MCF 10A (cell line): ENCODE measurements at regions not wholly inside any gene's neighbourhood (a gene's known extent, or its start where the extent isn't known, plus 50 kb on each side); places are given as distances from the start of the nearest gene placed in this dataset.

Experiments
- BruUV-seq: library from RNA; stranded (reverse); fragments of 400-500 nt; replicated peaks from 2 replicates; lab custom pipeline; 2021; lab: Mats Ljungman, UMichigan
- CTCF ChIA-PET: fragments of 300-600 bp; sonication (Branson Sonifier 250); formaldehyde crosslinking; extraction: SDS; loops from one replicate; lab custom pipeline; 2021; ENCODE audit warnings: antibody characterized with exemption, inconsistent platforms; lab: Yijun Ruan, JAX
- POLR2A ChIA-PET: fragments of 300-600, 350-650 bp; sonication (Branson Sonifier 250); formaldehyde crosslinking; extraction: SDS; loops from one replicate; lab custom pipeline; 2020; ENCODE audit warnings: antibody characterized with exemption, inconsistent platforms; lab: Yijun Ruan, JAX
- DNase-seq: peaks from one replicate; pipeline ENCODE4 v3.0.0-alpha.2; 2018; ENCODE audit not compliant: unreplicated experiment
- H3K27ac Mint-ChIP-seq: one replicate; pipeline ENCODE4 v1.8.0; 2022; ENCODE audit warnings: mild to moderate bottlenecking, low read depth, mixed read lengths; ENCODE audit not compliant: unreplicated experiment
- H3K27me3 Mint-ChIP-seq: one replicate; pipeline ENCODE4 v1.8.0; 2022; ENCODE audit warnings: mixed read lengths; ENCODE audit not compliant: insufficient read depth, unreplicated experiment
- H3K36me3 Mint-ChIP-seq: one replicate; pipeline ENCODE4 v1.8.0; 2022; ENCODE audit warnings: mild to moderate bottlenecking, moderate library complexity, mixed read lengths; ENCODE audit not compliant: insufficient read depth, unreplicated experiment
- H3K4me1 Mint-ChIP-seq: one replicate; pipeline ENCODE4 v1.8.0; 2022; ENCODE audit warnings: mixed read lengths; ENCODE audit not compliant: insufficient read depth, unreplicated experiment
- H3K4me3 Mint-ChIP-seq: one replicate; pipeline ENCODE4 v1.8.0; 2022; ENCODE audit warnings: mild to moderate bottlenecking, moderate library complexity, mixed read lengths; ENCODE audit not compliant: unreplicated experiment
- H3K9me3 Mint-ChIP-seq: one replicate; pipeline ENCODE4 v1.8.0; 2022; ENCODE audit warnings: mixed read lengths; ENCODE audit not compliant: unreplicated experiment
- intact Hi-C: fragments of 100-400 bp; cut with micrococcal nuclease; formaldehyde crosslinking; loops from 2 replicates; pipeline ENCODE4 v1.14.1; 2022
- TF ChIP-seq, protein P1 (sequence below): fragments of 200-600 bp; IDR thresholded peaks from one replicate; pipeline ENCODE4 v1.8.0; 2022; ENCODE audit warnings: antibody characterized with exemption, mild to moderate bottlenecking; ENCODE audit not compliant: unreplicated experiment

DNA sequence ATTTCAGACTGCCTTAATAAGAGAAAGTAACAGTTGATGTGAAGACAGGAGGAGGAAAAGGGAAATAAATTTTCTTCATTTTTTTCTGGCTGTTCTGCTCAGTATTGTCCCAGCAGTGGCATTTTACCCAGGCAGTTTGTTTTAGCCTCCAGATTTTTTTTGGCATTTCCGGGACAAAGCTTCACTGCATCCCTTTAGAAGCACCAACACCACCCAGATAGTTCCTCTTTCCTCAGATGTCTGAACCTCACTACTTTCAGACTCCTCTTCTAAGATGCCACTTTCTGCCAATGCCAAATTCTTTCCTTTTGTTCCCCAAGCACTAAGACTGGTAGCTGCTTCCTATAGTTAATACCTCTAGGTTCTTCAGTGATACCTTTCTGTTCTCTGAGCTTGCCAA is 480.1 kb upstream of the SLC10A2 start:
- POLR2A ChIA-PET, result no interaction called here
- no peak overlapping the region for H3K27ac Mint-ChIP-seq
- peaks cover 47% of the 10 kb centered on the region for H3K9me3 Mint-ChIP-seq
- no peak overlapping the region for H3K4me3 Mint-ChIP-seq
- intact Hi-C loops, result no loop called here
- CTCF ChIA-PET, result interaction anchor here (0.5 to 0.6 kb wide), 3 partner anchors 13 to 269 kb away, joined by 3 to 5 read pairs (median 3); no protein-coding TSS in a partner anchor
- BruUV-seq, result no TSS peak
- TF ChIP-seq, protein P1, sequence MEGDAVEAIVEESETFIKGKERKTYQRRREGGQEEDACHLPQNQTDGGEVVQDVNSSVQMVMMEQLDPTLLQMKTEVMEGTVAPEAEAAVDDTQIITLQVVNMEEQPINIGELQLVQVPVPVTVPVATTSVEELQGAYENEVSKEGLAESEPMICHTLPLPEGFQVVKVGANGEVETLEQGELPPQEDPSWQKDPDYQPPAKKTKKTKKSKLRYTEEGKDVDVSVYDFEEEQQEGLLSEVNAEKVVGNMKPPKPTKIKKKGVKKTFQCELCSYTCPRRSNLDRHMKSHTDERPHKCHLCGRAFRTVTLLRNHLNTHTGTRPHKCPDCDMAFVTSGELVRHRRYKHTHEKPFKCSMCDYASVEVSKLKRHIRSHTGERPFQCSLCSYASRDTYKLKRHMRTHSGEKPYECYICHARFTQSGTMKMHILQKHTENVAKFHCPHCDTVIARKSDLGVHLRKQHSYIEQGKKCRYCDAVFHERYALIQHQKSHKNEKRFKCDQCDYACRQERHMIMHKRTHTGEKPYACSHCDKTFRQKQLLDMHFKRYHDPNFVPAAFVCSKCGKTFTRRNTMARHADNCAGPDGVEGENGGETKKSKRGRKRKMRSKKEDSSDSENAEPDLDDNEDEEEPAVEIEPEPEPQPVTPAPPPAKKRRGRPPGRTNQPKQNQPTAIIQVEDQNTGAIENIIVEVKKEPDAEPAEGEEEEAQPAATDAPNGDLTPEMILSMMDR, result no peak
- H3K4me1 Mint-ChIP-seq, result peaks cover 6% of the 10 kb centered on the region
- H3K27me3 Mint-ChIP-seq, result no peaks in the 10 kb centered on the region
- DNase-seq, result no peak
- no peaks in the 10 kb centered on the region for H3K36me3 Mint-ChIP-seq

DNA sequence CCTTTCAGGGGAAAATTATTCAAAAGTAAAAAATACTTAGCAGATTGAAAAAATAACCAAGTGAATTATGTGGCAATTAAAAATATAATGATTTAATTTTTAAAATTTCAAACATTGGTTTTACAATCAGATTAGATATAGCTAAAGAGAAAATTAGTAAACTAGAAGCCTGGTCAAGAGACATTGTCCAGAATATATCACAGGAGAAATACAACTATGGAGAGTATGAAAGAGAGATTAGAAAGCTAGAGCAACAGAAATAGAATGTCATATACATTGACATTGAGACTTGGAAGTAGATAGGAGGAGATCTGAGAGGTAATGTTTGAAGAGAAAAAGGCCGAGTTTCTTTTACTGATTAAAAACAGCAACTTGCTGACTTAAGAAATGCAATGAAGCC is 476.4 kb upstream of the SLC10A2 start:
- TF ChIP-seq, protein P1, result no peak
- Mint-ChIP-seq H3K4me1 (peaks cover under 1% of the 10 kb centered on the region), H3K4me3 (no peak overlapping the region), H3K36me3 (no peaks in the 10 kb centered on the region), H3K27ac (no peak overlapping the region), H3K27me3 (no peaks in the 10 kb centered on the region), H3K9me3 (peaks cover 42% of the 10 kb centered on the region)
- intact Hi-C loops, result no loop called here
- CTCF ChIA-PET, result no interaction called here
- DNase-seq, result no peak
- POLR2A ChIA-PET, result no interaction called here
- no TSS peak for BruUV-seq

DNA sequence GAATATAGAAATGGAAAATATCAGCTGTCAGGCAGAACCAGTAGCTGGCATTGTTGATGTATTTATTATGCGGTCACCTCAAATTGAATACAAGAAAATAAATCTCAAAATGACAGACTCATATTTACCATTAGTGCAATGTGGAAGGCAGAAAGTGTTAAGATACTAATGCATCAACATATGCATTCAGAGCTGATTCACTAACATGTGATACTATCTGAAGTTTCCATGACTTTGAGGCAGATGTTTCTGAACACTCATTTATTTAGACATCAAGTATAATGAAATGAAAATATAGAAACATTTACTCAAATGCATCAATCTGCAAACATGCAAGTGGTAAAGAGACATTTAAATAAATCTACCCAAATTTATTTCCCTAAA is 474.2 kb upstream of the SLC10A2 start:
- intact Hi-C loops, result no loop called here
- H3K9me3 Mint-ChIP-seq, result peaks cover 26% of the 10 kb centered on the region
- POLR2A ChIA-PET, result no interaction called here
- H3K27me3 Mint-ChIP-seq, result no peaks in the 10 kb centered on the region
- H3K36me3 Mint-ChIP-seq, result no peaks in the 10 kb centered on the region
- BruUV-seq, result no TSS peak
- CTCF ChIA-PET, result interaction anchor here (0.6 kb wide), 1 partner anchor 852 kb away, joined by 3 read pairs; no protein-coding TSS in a partner anchor
- no peaks in the 10 kb centered on the region for H3K4me1 Mint-ChIP-seq
- TF ChIP-seq, protein P1, result no peak
- no peak for DNase-seq
- H3K27ac Mint-ChIP-seq, result no peak overlapping the region
- no peak overlapping the region for H3K4me3 Mint-ChIP-seq

DNA sequence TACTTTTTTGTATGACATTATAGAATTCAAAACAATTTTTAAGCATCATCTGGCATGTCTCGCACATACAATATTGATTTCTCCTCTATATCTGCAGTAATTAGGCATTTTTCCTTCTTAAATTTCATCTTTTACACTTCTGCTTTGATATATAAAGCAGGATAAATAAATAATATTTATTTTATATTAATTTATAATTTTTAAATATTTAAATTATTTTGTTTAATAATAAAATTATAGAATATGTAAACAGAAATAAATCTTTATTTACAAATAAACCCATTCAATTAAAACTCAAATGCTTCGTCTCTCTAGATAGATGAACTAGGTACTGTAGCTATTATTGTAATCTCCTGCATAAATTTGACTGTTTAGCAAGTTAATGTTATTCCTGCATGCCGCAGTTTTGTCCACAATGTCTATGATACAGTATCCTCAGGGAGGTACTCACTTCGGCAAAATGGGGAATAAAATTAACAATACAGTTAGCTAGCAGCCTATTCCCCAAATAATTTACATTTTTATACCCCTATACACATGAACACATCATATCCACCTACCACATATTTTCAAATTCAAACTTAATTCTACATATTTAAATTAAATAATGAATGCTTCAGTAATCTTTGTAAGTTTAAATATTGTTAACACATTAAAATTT is 473.6 kb upstream of the SLC10A2 start:
- peaks cover 22% of the 10 kb centered on the region for H3K9me3 Mint-ChIP-seq
- no peak overlapping the region for H3K27ac Mint-ChIP-seq
- POLR2A ChIA-PET, result no interaction called here
- H3K4me3 Mint-ChIP-seq, result no peak overlapping the region
- H3K4me1 Mint-ChIP-seq, result no peaks in the 10 kb centered on the region
- no peak for DNase-seq
- intact Hi-C loops, result no loop called here
- TF ChIP-seq, protein P1, result no peak
- CTCF ChIA-PET, result no interaction called here
- no TSS peak for BruUV-seq
- H3K27me3 Mint-ChIP-seq, result no peaks in the 10 kb centered on the region
- H3K36me3 Mint-ChIP-seq, result no peaks in the 10 kb centered on the region
